ENCODE measurements at regions not wholly inside any gene's neighbourhood (a gene's known extent, or its start where the extent isn't known, plus 50 kb on each side); places are given as distances from the start of the nearest gene placed in this dataset.

- Histone ChIP-seq H3K9me3 (ENCODE audit: low read depth, low read length, poor library complexity, severe bottlenecking) (no peaks in the 10 kb centered on the region), H3K4me1 (ENCODE audit: insufficient read depth, low read length, poor library complexity, severe bottlenecking) (no peaks in the 10 kb centered on the region), H3K36me3 (ENCODE audit: insufficient read depth, low read length, poor library complexity, severe bottlenecking) (no peaks in the 10 kb centered on the region), H3K4me3 (ENCODE audit: low read depth, low read length, poor library complexity, severe bottlenecking) (no peak overlapping the region), H3K27me3 (replicated peaks; ENCODE audit: insufficient read depth, low read depth, low read length, poor library complexity) (no peaks in the 10 kb centered on the region), H3K27ac (ENCODE audit: low read depth, low read length, poor library complexity, severe bottlenecking) (no peak overlapping the region)
- DNase-seq (ENCODE audit: low spot score): no peak
- no TSS peak for BruUV-seq (replicated peaks)
- TF ChIP-seq CTCF (conservative IDR thresholded peaks at IDR 0.05; ENCODE audit: low read depth, low read length) (no peak), EZH2 (IDR thresholded peaks at IDR 0.05; ENCODE audit: borderline replicate concordance, low read depth, low read length, poor library complexity, severe bottlenecking) (no peak)
- intact Hi-C loops (cut with micrococcal nuclease; ENCODE audit: unreplicated experiment): no loop called here
- POLR2A ChIA-PET (ENCODE audit: low non-redundant PET): no interaction called here
- CTCF ChIA-PET: interaction anchor here (0.7 kb wide), 1 partner anchor 722 kb away, joined by 3 read pairs; no protein-coding TSS in a partner anchor
Observed at GRCh38 chr6:147441751-147442150, 66.7 kb upstream of the SAMD5 start.

DNA sequence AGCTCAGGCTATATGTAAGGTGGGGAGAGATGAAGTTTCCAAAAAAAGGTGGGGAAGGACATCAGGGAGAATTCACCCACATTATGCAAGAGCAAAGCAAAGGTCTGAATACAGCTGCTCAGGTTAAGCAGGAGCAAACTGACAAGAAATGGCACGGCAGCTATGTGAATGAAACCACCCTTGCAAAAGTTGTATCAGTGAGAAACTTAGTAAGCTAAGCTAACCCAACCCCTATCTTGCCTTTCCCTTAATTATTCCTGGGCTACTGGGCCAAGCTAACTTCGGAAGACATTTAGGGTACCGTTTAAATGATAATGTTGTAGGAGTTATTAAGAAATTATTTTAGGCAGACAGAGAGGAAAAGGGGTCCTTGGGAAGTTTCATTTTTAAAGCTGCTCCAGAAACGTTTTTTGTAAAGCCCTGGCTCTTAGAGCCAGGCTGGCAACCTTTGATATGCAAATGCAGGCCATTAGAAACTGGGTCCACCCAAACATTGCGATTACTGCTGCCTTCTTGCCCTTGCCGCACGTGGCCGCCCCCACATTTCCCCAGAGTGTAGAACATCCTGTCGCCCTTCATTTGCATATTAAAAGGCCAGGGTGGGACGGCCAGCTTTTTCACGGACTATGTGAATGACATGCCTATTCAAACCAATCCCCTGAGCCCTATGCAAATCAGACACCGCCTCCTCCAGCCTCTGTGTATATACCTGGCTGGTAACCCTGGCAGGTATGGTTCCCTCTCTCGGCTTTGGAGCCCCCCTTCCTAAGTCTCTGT, 60.5 kb upstream of the SAMD5 start:
- H3K4me3 ChIP-seq (ENCODE audit: low read depth, low read length, poor library complexity, severe bottlenecking): no peak overlapping the region
- intact Hi-C loops (cut with micrococcal nuclease; ENCODE audit: unreplicated experiment): no loop called here
- BruUV-seq (replicated peaks): no TSS peak
- H3K27ac ChIP-seq (ENCODE audit: low read depth, low read length, poor library complexity, severe bottlenecking): no peak overlapping the region
- H3K27me3 ChIP-seq (replicated peaks; ENCODE audit: insufficient read depth, low read depth, low read length, poor library complexity): no peaks in the 10 kb centered on the region
- H3K9me3 ChIP-seq (ENCODE audit: low read depth, low read length, poor library complexity, severe bottlenecking): no peaks in the 10 kb centered on the region
- H3K4me1 ChIP-seq (ENCODE audit: insufficient read depth, low read length, poor library complexity, severe bottlenecking): peaks cover 11% of the 10 kb centered on the region
- peak; percentile 62 for DNase-seq (ENCODE audit: low spot score)
- CTCF ChIA-PET: no interaction called here
- H3K36me3 ChIP-seq (ENCODE audit: insufficient read depth, low read length, poor library complexity, severe bottlenecking): no peaks in the 10 kb centered on the region
- no peak for TF ChIP-seq CTCF (conservative IDR thresholded peaks at IDR 0.05; ENCODE audit: low read depth, low read length)
- TF ChIP-seq EZH2 (IDR thresholded peaks at IDR 0.05; ENCODE audit: borderline replicate concordance, low read depth, low read length, poor library complexity, severe bottlenecking): no peak
- POLR2A ChIA-PET (ENCODE audit: low non-redundant PET): no interaction called here

- BruUV-seq (replicated peaks): no TSS peak
- Histone ChIP-seq H3K4me1 (ENCODE audit: insufficient read depth, low read length, poor library complexity, severe bottlenecking) (peaks cover 14% of the 10 kb centered on the region), H3K9me3 (ENCODE audit: low read depth, low read length, poor library complexity, severe bottlenecking) (no peaks in the 10 kb centered on the region), H3K36me3 (ENCODE audit: insufficient read depth, low read length, poor library complexity, severe bottlenecking) (no peaks in the 10 kb centered on the region), H3K27ac (ENCODE audit: low read depth, low read length, poor library complexity, severe bottlenecking) (no peak overlapping the region), H3K4me3 (ENCODE audit: low read depth, low read length, poor library complexity, severe bottlenecking) (no peak overlapping the region), H3K27me3 (replicated peaks; ENCODE audit: insufficient read depth, low read depth, low read length, poor library complexity) (no peaks in the 10 kb centered on the region)
- ChIA-PET POLR2A (ENCODE audit: low non-redundant PET) (no interaction called here), CTCF (no interaction called here)
- DNase-seq (ENCODE audit: low spot score): no peak
- TF ChIP-seq CTCF (conservative IDR thresholded peaks at IDR 0.05; ENCODE audit: low read depth, low read length) (no peak), EZH2 (IDR thresholded peaks at IDR 0.05; ENCODE audit: borderline replicate concordance, low read depth, low read length, poor library complexity, severe bottlenecking) (no peak)
- intact Hi-C loops (cut with micrococcal nuclease; ENCODE audit: unreplicated experiment): no loop called here
Observed at GRCh38 chr6:147448775-147449174, 59.7 kb upstream of the SAMD5 start.
